K562 (cell line): ENCODE measurements at regions not wholly inside any gene's neighbourhood (a gene's known extent, or its start where the extent isn't known, plus 50 kb on each side); places are given as distances from the start of the nearest gene placed in this dataset.

Source experiments
- BHLHE40 ChIP-seq: IDR thresholded peaks from 2 replicates; pipeline ENCODE4 v1.6.1; 2011; ENCODE audit warnings: low read length, improper control_type of control experiment
- CHD4 ChIP-seq: fragments of 200-600 bp; sonication (generic); IDR thresholded peaks from 3 replicates; pipeline ENCODE4 v1.6.1; 2012; ENCODE audit warnings: low read depth, mild to moderate bottlenecking, mixed read lengths, low read length, inconsistent platforms; ENCODE audit not compliant: insufficient read depth, insufficient replicate concordance, poor library complexity, severe bottlenecking
- GATA2 ChIP-seq: sonication (generic); formaldehyde crosslinking; IDR thresholded peaks from 2 replicates; pipeline ENCODE4 v1.4.0; 2020; ENCODE audit warnings: mild to moderate bottlenecking, missing genetic modification reagents
- RBM34 ChIP-seq: fragments of 200-400 bp; formaldehyde crosslinking; IDR thresholded peaks from 2 replicates; pipeline ENCODE4 v1.6.1; 2018; ENCODE audit warnings: low read length, borderline replicate concordance; ENCODE audit not compliant: insufficient read depth
- ZNF830 ChIP-seq: fragments of 250-450 bp; sonication (Bioruptor Pico); IDR thresholded peaks from 2 replicates; pipeline ENCODE4 v1.5.0; 2021; ENCODE audit warnings: mild to moderate bottlenecking

DNA sequence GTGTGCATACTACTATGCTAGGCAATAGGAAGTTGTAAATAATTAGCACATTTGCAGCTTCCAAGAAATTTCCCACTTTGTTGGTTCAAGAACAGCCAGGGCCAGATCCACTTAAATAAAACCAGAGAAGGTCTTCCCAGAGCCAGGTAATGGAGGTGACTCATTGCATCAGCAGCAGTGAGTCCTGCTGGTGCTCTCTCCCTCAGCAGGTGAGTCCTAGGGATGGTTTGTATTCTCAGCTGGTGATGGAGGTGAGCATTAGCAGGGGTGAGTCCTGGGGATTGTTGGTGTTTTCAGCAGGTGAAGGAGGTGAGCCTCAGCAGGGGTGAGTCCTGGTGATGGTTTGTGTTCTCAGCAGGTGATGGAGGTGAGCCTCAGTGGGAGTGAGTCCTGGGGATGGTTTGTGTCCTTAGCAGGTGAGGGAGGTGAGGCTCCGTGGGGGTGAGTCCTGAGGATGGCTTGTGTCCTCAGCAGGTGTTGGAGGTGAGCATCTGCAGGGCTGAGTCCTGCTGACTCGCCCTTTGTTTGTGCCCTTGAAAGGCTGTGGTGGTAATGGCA is 232.8 kb upstream of the EXOC2 start:
- no peak for TF ChIP-seq RBM34
- no peak for TF ChIP-seq ZNF830
- no peak for TF ChIP-seq BHLHE40
- TF ChIP-seq CHD4 = no peak
- TF ChIP-seq GATA2 (CRISPR knock-in tag) = no peak
